Small intestine (tissue), 7 donors: ENCODE measurements at regions not wholly inside any gene's neighbourhood (a gene's known extent, or its start where the extent isn't known, plus 50 kb on each side); places are given as distances from the start of the nearest gene placed in this dataset.
"Not testable (repeated sequence)": the region's sequence is repeated elsewhere in the genome, so short reads cannot be mapped to it uniquely, and the experiment has no call there.

ENCODE experiments used
- DNase-seq, 2 donors: peaks; one replicate each; pipeline versions ENCODE4 v3.0.0 to v3.0.0-alpha.2; 2013
- FAIRE-seq: peaks from 2 replicates; lab custom pipeline; 2012; peaks lifted over from hg19 to GRCh38; lab: Jason Lieb, UNC
- H3K27ac ChIP-seq, 3 donors: one replicate each; pipeline ENCODE4 v1.5.1; 2013; ENCODE audit warnings: low read length in 2 of 3, mild to moderate bottlenecking in 2 of 3, control low read depth in 1 of 3, inconsistent platforms in 1 of 3, low read depth in 1 of 3, moderate library complexity in 1 of 3
- H3K27me3 ChIP-seq, 3 donors: one replicate each; pipeline ENCODE4 v1.6.1; 2013; ENCODE audit warnings: low read length in 3 of 3, inconsistent platforms in 1 of 3; ENCODE audit not compliant: control insufficient read depth in 3 of 3, insufficient read depth in 3 of 3
- H3K36me3 ChIP-seq, 3 donors: one replicate each; pipeline ENCODE4 v1.6.1; 2013; ENCODE audit warnings: low read length in 3 of 3, inconsistent platforms in 1 of 3, low read depth in 1 of 3, mild to moderate bottlenecking in 1 of 3, moderate library complexity in 1 of 3; ENCODE audit not compliant: control insufficient read depth in 3 of 3, insufficient read depth in 2 of 3
- H3K4me1 ChIP-seq, 3 donors: one replicate each; pipeline ENCODE4 v1.6.1; 2013; ENCODE audit warnings: low read length in 2 of 3, inconsistent platforms in 1 of 3, low read depth in 1 of 3, mild to moderate bottlenecking in 1 of 3, moderate library complexity in 1 of 3; ENCODE audit not compliant: control insufficient read depth in 3 of 3, insufficient read depth in 2 of 3
- H3K4me3 ChIP-seq, 3 donors: one replicate each; pipeline ENCODE4 v1.5.1; 2013; ENCODE audit warnings: low read length in 3 of 3, control low read depth in 1 of 3, inconsistent platforms in 1 of 3, low read depth in 1 of 3, mild to moderate bottlenecking in 1 of 3, moderate library complexity in 1 of 3
- H3K9me3 ChIP-seq, 2 donors: one replicate each; pipeline ENCODE4 v1.6.1; 2013; ENCODE audit warnings: low read depth in 1 of 2, low read length in 1 of 2; ENCODE audit not compliant: control insufficient read depth in 2 of 2, insufficient read depth in 1 of 2
- WGBS, 3 donors: extraction: QIAGEN DNeasy Blood & Tissue Kit; methylation state at CpG; one replicate each; pipeline ENCODE4 v1.1.7; 2013; 5-methylcytosine and 5-hydroxymethylcytosine counted together
- donor health status: healthy with polysubstance abuse.
- donor health status: control.
- donor health status: control.
- donor health status: Bipolar disorder and iron deficiency.
- donor health status: healthy.

GRCh38 chr7:82571047-82571446, 127.5 kb upstream of the CACNA2D1 start:
- FAIRE-seq, H3K9me3 ChIP-seq, H3K27ac ChIP-seq, H3K36me3 ChIP-seq, H3K27me3 ChIP-seq, DNase-seq, H3K4me3 ChIP-seq, H3K4me1 ChIP-seq: not testable (repeated sequence)
- 76 to 84% (median 83%) methylated on average over 4 of the region's 4 CpGs for WGBS, 3 donors

- no peaks in the 10 kb centered on the region for H3K4me1 ChIP-seq
- H3K27ac ChIP-seq = no peak overlapping the region
- FAIRE-seq (no peak), DNase-seq (no peak)
- 73 to 92% (median 82%) methylated on average over 2 of the region's 2 CpGs for WGBS, 3 donors
- no peaks in the 10 kb centered on the region for H3K27me3 ChIP-seq
- no peaks in the 10 kb centered on the region for H3K36me3 ChIP-seq
- H3K4me3 ChIP-seq = no peak overlapping the region
- H3K9me3 ChIP-seq = no peaks in the 10 kb centered on the region
These were observed 124.3 kb upstream of the CACNA2D1 start for GRCh38 chr7:82567841-82568240.

- Histone ChIP-seq H3K9me3 (no peaks in the 10 kb centered on the region), H3K27ac (no peak overlapping the region), H3K4me1 (no peaks in the 10 kb centered on the region), H3K4me3 (no peak overlapping the region), H3K27me3 (no peaks in the 10 kb centered on the region), H3K36me3 (no peaks in the 10 kb centered on the region)
- no peak for DNase-seq
- WGBS, 3 donors = 67 to 84% (median 79%) methylated on average over 2 of the region's 2 CpGs
- FAIRE-seq = no peak
These were observed 123.8 kb upstream of the CACNA2D1 start for GRCh38 chr7:82567356-82567755.

GRCh38 chr7:82566752-82567151, 123.2 kb upstream of the CACNA2D1 start:
- no peak for DNase-seq
- Histone ChIP-seq H3K4me1 (no peaks in the 10 kb centered on the region), H3K27me3 (no peaks in the 10 kb centered on the region), H3K27ac (no peak overlapping the region), H3K9me3 (no peaks in the 10 kb centered on the region), H3K4me3 (no peak overlapping the region), H3K36me3 (no peaks in the 10 kb centered on the region)
- FAIRE-seq = no peak
- 22 to 47% (median 42%) methylated on average over 1 of the region's 1 CpG for WGBS, 3 donors

- DNase-seq = no peak
- 83 to 94% (median 91%) methylated on average over 2 of the region's 2 CpGs for WGBS, 3 donors
- Histone ChIP-seq H3K27me3 (no peaks in the 10 kb centered on the region), H3K36me3 (no peaks in the 10 kb centered on the region), H3K4me1 (no peaks in the 10 kb centered on the region), H3K4me3 (no peak overlapping the region), H3K9me3 (no peaks in the 10 kb centered on the region), H3K27ac (no peak overlapping the region)
- FAIRE-seq = no peak
These were observed 119.3 kb upstream of the CACNA2D1 start for GRCh38 chr7:82562716-82563404.

- peak; percentile 62 to 72 for DNase-seq
- peaks cover 0 to 2% of the 10 kb centered on the region in 2 donors for H3K9me3 ChIP-seq
- peak; percentile 5 for FAIRE-seq
- 0 to 22% (median 6%) methylated on average over 7 of the region's 7 CpGs for WGBS, 3 donors
- H3K4me3 ChIP-seq = peak overlapping the region in 1 of 3 donors; percentile 35
- H3K27ac ChIP-seq = no peak overlapping the region
- no peaks in the 10 kb centered on the region for H3K36me3 ChIP-seq
- no peaks in the 10 kb centered on the region for H3K27me3 ChIP-seq
- no peaks in the 10 kb centered on the region for H3K4me1 ChIP-seq
These were observed 115.7 kb upstream of the CACNA2D1 start for GRCh38 chr7:82559193-82559805.

GRCh38 chr7:82549616-82550285, 106.2 kb upstream of the CACNA2D1 start:
- no peaks in the 10 kb centered on the region for H3K9me3 ChIP-seq
- H3K4me3 ChIP-seq = no peak overlapping the region
- H3K36me3 ChIP-seq = no peaks in the 10 kb centered on the region
- H3K4me1 ChIP-seq = no peaks in the 10 kb centered on the region
- H3K27ac ChIP-seq = no peak overlapping the region
- peak in 1 of 2 donors; percentile 28 for DNase-seq
- H3K27me3 ChIP-seq = no peaks in the 10 kb centered on the region
- 67 to 72% (median 70%) methylated on average over 6 of the region's 6 CpGs for WGBS, 3 donors
- FAIRE-seq = no peak

- Histone ChIP-seq H3K36me3 (no peaks in the 10 kb centered on the region), H3K4me3 (no peak overlapping the region), H3K4me1 (no peaks in the 10 kb centered on the region), H3K9me3 (no peaks in the 10 kb centered on the region), H3K27me3 (no peaks in the 10 kb centered on the region), H3K27ac (peak overlapping the region in 1 of 3 donors; percentile 4)
- no peak for FAIRE-seq
- no peak for DNase-seq
- 30 to 58% (median 35%) methylated on average over 3 of the region's 3 CpGs for WGBS, 3 donors
These were observed 104.6 kb upstream of the CACNA2D1 start for GRCh38 chr7:82548141-82548688.
